H9 (cell line): ENCODE measurements at regions not wholly inside any gene's neighbourhood (a gene's known extent, or its start where the extent isn't known, plus 50 kb on each side); places are given as distances from the start of the nearest gene placed in this dataset.

Experiments used
- DNase-seq: peaks from one replicate; pipeline ENCODE4 v3.0.0-alpha.2; 2017
- H2AFZ ChIP-seq: one replicate; pipeline ENCODE4 v1.6.1; 2013; ENCODE audit warnings: mild to moderate bottlenecking, low read length, control low read depth, moderate library complexity
- H2AK5ac ChIP-seq: 2 replicates; pipeline ENCODE4 v1.6.1; 2013; ENCODE audit warnings: low read length, control low read depth, mixed read lengths; ENCODE audit not compliant: insufficient read length
- H2BK120ac ChIP-seq: one replicate; pipeline ENCODE4 v1.6.1; 2013; ENCODE audit warnings: low read depth, mild to moderate bottlenecking, low read length, control low read depth, inconsistent platforms; ENCODE audit not compliant: poor library complexity, severe bottlenecking
- H2BK12ac ChIP-seq: 2 replicates; pipeline ENCODE4 v1.6.1; 2013; ENCODE audit warnings: low read length, control low read depth, mixed read lengths, low read depth; ENCODE audit not compliant: insufficient read length
- H2BK15ac ChIP-seq: 2 replicates; pipeline ENCODE4 v1.6.1; 2013; ENCODE audit warnings: low read depth, low read length, control low read depth
- H2BK20ac ChIP-seq: one replicate; pipeline ENCODE4 v1.6.1; 2013; ENCODE audit warnings: low read depth, mild to moderate bottlenecking, low read length, control low read depth, inconsistent platforms; ENCODE audit not compliant: poor library complexity, severe bottlenecking
- H2BK5ac ChIP-seq: 2 replicates; pipeline ENCODE4 v1.6.1; 2013; ENCODE audit warnings: low read length, control low read depth, mixed read lengths; ENCODE audit not compliant: insufficient read length
- H3K14ac ChIP-seq: 2 replicates; pipeline ENCODE4 v1.6.1; 2013; ENCODE audit warnings: low read length, control low read depth; ENCODE audit not compliant: insufficient read depth
- H3K18ac ChIP-seq: 2 replicates; pipeline ENCODE4 v1.6.1; 2013; ENCODE audit warnings: low read depth, mild to moderate bottlenecking, mixed read lengths, low read length, control low read depth; ENCODE audit not compliant: insufficient read length
- H3K23ac ChIP-seq: 2 replicates; pipeline ENCODE4 v1.6.1; 2013; ENCODE audit warnings: low read length, control low read depth, mixed read lengths, low read depth; ENCODE audit not compliant: insufficient read length
- H3K23me2 ChIP-seq: 2 replicates; pipeline ENCODE4 v1.6.1; 2013; ENCODE audit warnings: low read depth, mild to moderate bottlenecking, mixed read lengths, low read length, control low read depth; ENCODE audit not compliant: insufficient read length, poor library complexity, severe bottlenecking
- H3K27ac ChIP-seq: 2 replicates; pipeline ENCODE4 v1.5.1; 2013; ENCODE audit warnings: low read length, control low read depth, mixed read lengths, low read depth; ENCODE audit not compliant: insufficient read length
- H3K27me3 ChIP-seq: 2 replicates; pipeline ENCODE4 v1.6.1; 2013; ENCODE audit warnings: low read length, control low read depth, inconsistent platforms; ENCODE audit not compliant: insufficient read depth
- H3K4ac ChIP-seq: 2 replicates; pipeline ENCODE4 v1.6.1; 2013; ENCODE audit warnings: low read depth, mild to moderate bottlenecking, control low read depth, inconsistent platforms, low read length, moderate library complexity
- H3K4me1 ChIP-seq: 2 replicates; pipeline ENCODE4 v1.6.1; 2013; ENCODE audit warnings: low read length, control low read depth, inconsistent platforms; ENCODE audit not compliant: insufficient read depth
- H3K4me2 ChIP-seq: 2 replicates; pipeline ENCODE4 v1.6.1; 2013; ENCODE audit warnings: low read length, control low read depth, mixed read lengths; ENCODE audit not compliant: insufficient read length, insufficient read depth
- H3K56ac ChIP-seq: 2 replicates; pipeline ENCODE4 v1.6.1; 2013; ENCODE audit warnings: low read depth, mild to moderate bottlenecking, mixed read lengths, low read length, control low read depth; ENCODE audit not compliant: insufficient read length
- H3K79me1 ChIP-seq: 2 replicates; pipeline ENCODE4 v1.6.1; 2013; ENCODE audit warnings: low read depth, mild to moderate bottlenecking, moderate library complexity, low read length, control low read depth, inconsistent platforms; ENCODE audit not compliant: insufficient read depth, poor library complexity, severe bottlenecking
- H3K79me2 ChIP-seq: 2 replicates; pipeline ENCODE4 v1.6.1; 2013; ENCODE audit warnings: low read length, control low read depth, inconsistent platforms; ENCODE audit not compliant: insufficient read depth
- H3K9ac ChIP-seq: 2 replicates; pipeline ENCODE4 v1.6.1; 2013; ENCODE audit warnings: low read length, control low read depth, mixed read lengths; ENCODE audit not compliant: insufficient read length; ENCODE audit errors: extremely low read depth
- H3K9me3 ChIP-seq: one replicate; pipeline ENCODE4 v1.6.1; 2013; ENCODE audit warnings: low read depth, low read length, inconsistent platforms; ENCODE audit not compliant: control insufficient read depth
- H3T11ph ChIP-seq: one replicate; pipeline ENCODE4 v1.6.1; 2013; ENCODE audit warnings: mild to moderate bottlenecking, low read length, control low read depth, inconsistent platforms
- H4K20me1 ChIP-seq: one replicate; pipeline ENCODE4 v1.6.1; 2013; ENCODE audit not compliant: control insufficient read depth, insufficient read length, insufficient read depth
- H4K5ac ChIP-seq: 2 replicates; pipeline ENCODE4 v1.6.1; 2013; ENCODE audit warnings: low read depth, mild to moderate bottlenecking, mixed read lengths, low read length, control low read depth; ENCODE audit not compliant: insufficient read length
- H4K8ac ChIP-seq: replicated peaks from 2 replicates; pipeline ENCODE4 v1.6.1; 2013; ENCODE audit warnings: low read length, control low read depth, mixed read lengths, low read depth; ENCODE audit not compliant: insufficient read length
- H4K91ac ChIP-seq: 2 replicates; pipeline ENCODE4 v1.6.1; 2013; ENCODE audit warnings: low read depth, mild to moderate bottlenecking, moderate library complexity, mixed read lengths, low read length, control low read depth; ENCODE audit not compliant: insufficient read length
- H3K27ac Mint-ChIP-seq, 3 experiments: 2 replicates in 2 of 3; 3 replicates in 1 of 3; pipeline ENCODE4 v1.8.0; 2020 to 2021; ENCODE audit warnings: mixed read lengths in 3 of 3, mild to moderate bottlenecking in 1 of 3, moderate library complexity in 1 of 3
- H3K27me3 Mint-ChIP-seq: 2 replicates; pipeline ENCODE4 v1.8.0; 2021; ENCODE audit warnings: low read depth, mild to moderate bottlenecking, moderate library complexity, mixed read lengths
- H3K36me3 Mint-ChIP-seq, 3 experiments: 2 replicates in 2 of 3; 3 replicates in 1 of 3; pipeline ENCODE4 v1.8.0; 2020 to 2021; ENCODE audit warnings: low read depth in 3 of 3, mixed read lengths in 3 of 3; ENCODE audit not compliant: insufficient read depth in 1 of 3
- H3K4me1 Mint-ChIP-seq, 2 experiments: 2 replicates each; pipeline ENCODE4 v1.8.0; 2020; ENCODE audit warnings: mixed read lengths in 2 of 2
- H3K4me3 Mint-ChIP-seq, 2 experiments: 2 replicates in 1 of 2; 3 replicates in 1 of 2; pipeline ENCODE4 v1.8.0; 2020 to 2021; ENCODE audit warnings: mild to moderate bottlenecking in 2 of 2, mixed read lengths in 2 of 2, moderate library complexity in 1 of 2
- H3K9me3 Mint-ChIP-seq, 2 experiments: 2 replicates in 1 of 2; 3 replicates in 1 of 2; pipeline ENCODE4 v1.8.0; 2020; ENCODE audit warnings: mild to moderate bottlenecking in 2 of 2, mixed read lengths in 2 of 2, moderate library complexity in 1 of 2
- WGBS: extraction: QIAGEN DNeasy Blood & Tissue Kit; methylation state at CpG from one replicate; pipeline ENCODE4 v1.1.7; 2013; ENCODE audit warnings: missing lambda C conversion rate, low lambda C conversion rate, mixed read lengths; ENCODE audit not compliant: insufficient read length; ENCODE audit errors: extremely low coverage; 5-methylcytosine and 5-hydroxymethylcytosine counted together
- TF ChIP-seq, protein P1 (sequence below): fragments of 200-600 bp; sonication (generic); conservative IDR thresholded peaks from 3 replicates; pipeline ENCODE4 v1.8.0; 2021; ENCODE audit warnings: antibody characterized with exemption, mild to moderate bottlenecking

DNA sequence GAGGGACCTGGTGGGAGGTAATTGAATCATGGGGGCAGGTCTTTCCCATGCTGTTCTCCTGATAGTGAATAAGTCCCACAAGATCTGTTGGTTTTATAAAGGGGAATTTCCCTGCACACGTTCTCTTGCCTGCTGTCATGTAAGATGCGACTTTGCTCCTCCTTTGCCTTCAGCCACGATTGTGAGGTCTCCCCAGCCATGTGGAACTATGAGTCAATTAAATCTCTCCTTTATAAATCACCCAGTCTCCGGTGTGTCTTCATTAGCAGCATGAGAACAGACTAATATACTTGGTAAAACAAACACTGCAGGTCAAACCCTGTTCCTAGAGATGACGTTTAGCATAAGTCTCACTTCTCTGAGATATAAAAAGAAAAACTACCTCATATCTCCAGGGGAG, 148.3 kb downstream of the MATN1 start:
- Histone ChIP-seq H2BK20ac (no peak overlapping the region), H2AFZ (no peak overlapping the region), H3K9me3 (no peaks in the 10 kb centered on the region), H3K4me2 (no peak overlapping the region), H4K5ac (no peak overlapping the region), H2AK5ac (no peak overlapping the region), H2BK12ac (no peak overlapping the region), H4K20me1 (no peaks in the 10 kb centered on the region), H3K9ac (no peak overlapping the region), H3K4me1 (no peaks in the 10 kb centered on the region), H3K56ac (no peak overlapping the region), H3K18ac (no peak overlapping the region), H3K27ac (no peak overlapping the region), H3K79me1 (no peaks in the 10 kb centered on the region), H3K23me2 (no peaks in the 10 kb centered on the region), H2BK120ac (no peak overlapping the region), H3K4ac (no peak overlapping the region), H3K14ac (no peak overlapping the region), H3T11ph (no peak overlapping the region), H3K79me2 (no peaks in the 10 kb centered on the region), H4K91ac (no peak overlapping the region), H2BK5ac (no peak overlapping the region), H3K27me3 (no peaks in the 10 kb centered on the region), H3K23ac (no peak overlapping the region), H4K8ac (no peak overlapping the region), H2BK15ac (no peak overlapping the region)
- no peaks in the 10 kb centered on the region for H3K36me3 Mint-ChIP-seq
- TF ChIP-seq, protein P1, sequence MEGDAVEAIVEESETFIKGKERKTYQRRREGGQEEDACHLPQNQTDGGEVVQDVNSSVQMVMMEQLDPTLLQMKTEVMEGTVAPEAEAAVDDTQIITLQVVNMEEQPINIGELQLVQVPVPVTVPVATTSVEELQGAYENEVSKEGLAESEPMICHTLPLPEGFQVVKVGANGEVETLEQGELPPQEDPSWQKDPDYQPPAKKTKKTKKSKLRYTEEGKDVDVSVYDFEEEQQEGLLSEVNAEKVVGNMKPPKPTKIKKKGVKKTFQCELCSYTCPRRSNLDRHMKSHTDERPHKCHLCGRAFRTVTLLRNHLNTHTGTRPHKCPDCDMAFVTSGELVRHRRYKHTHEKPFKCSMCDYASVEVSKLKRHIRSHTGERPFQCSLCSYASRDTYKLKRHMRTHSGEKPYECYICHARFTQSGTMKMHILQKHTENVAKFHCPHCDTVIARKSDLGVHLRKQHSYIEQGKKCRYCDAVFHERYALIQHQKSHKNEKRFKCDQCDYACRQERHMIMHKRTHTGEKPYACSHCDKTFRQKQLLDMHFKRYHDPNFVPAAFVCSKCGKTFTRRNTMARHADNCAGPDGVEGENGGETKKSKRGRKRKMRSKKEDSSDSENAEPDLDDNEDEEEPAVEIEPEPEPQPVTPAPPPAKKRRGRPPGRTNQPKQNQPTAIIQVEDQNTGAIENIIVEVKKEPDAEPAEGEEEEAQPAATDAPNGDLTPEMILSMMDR = no peak
- no peaks in the 10 kb centered on the region; a peak in 1 of 5 replicates for H3K9me3 Mint-ChIP-seq
- H3K4me3 Mint-ChIP-seq = no peak overlapping the region
- peaks cover 9% of the 10 kb centered on the region for H3K27me3 Mint-ChIP-seq
- no peaks in the 10 kb centered on the region for H3K4me1 Mint-ChIP-seq
- DNase-seq = no peak
- H3K27ac Mint-ChIP-seq = no peak overlapping the region
- WGBS = no CpG with 5 or more reads among the region's 5 CpGs
